IPS DF 6.9 (cell line): ENCODE measurements at regions not wholly inside any gene's neighbourhood (a gene's known extent, or its start where the extent isn't known, plus 50 kb on each side); places are given as distances from the start of the nearest gene placed in this dataset.

ENCODE experiments used
- DNase-seq: peaks from one replicate; pipeline ENCODE4 v3.0.0-alpha.2; 2013; ENCODE audit warnings: low read depth, low spot score
- H3K27ac ChIP-seq: one replicate; pipeline ENCODE4 v1.5.1; 2013; ENCODE audit warnings: low read length, control low read depth
- H3K27me3 ChIP-seq: 2 replicates; pipeline ENCODE4 v1.6.1; 2013; ENCODE audit warnings: mild to moderate bottlenecking, low read length; ENCODE audit not compliant: control insufficient read depth, insufficient read depth
- H3K36me3 ChIP-seq: 2 replicates; pipeline ENCODE4 v1.6.1; 2013; ENCODE audit warnings: low read length; ENCODE audit not compliant: control insufficient read depth, insufficient read depth
- H3K4me1 ChIP-seq: 2 replicates; pipeline ENCODE4 v1.6.1; 2013; ENCODE audit warnings: low read length; ENCODE audit not compliant: control insufficient read depth, insufficient read depth
- H3K4me3 ChIP-seq: 2 replicates; pipeline ENCODE4 v1.5.1; 2013; ENCODE audit warnings: mild to moderate bottlenecking, low read length
- H3K9me3 ChIP-seq: 2 replicates; pipeline ENCODE4 v1.6.1; 2013; ENCODE audit warnings: low read length, inconsistent platforms; ENCODE audit not compliant: control insufficient read depth, insufficient read depth
- WGBS: extraction: QIAGEN DNeasy Blood & Tissue Kit; methylation state at CpG from one replicate; pipeline ENCODE4 v1.1.7; 2013; ENCODE audit warnings: mixed read lengths, missing lambda C conversion rate; ENCODE audit not compliant: insufficient read length, insufficient coverage; 5-methylcytosine and 5-hydroxymethylcytosine counted together

- no CpG with 5 or more reads among the region's 3 CpGs for WGBS
These were observed 221.9 kb downstream of the ATG4C start for GRCh38 chr1:63005812-63006211.

GRCh38 chr1:63009421-63009820 is 225.5 kb downstream of the ATG4C start:
- WGBS = no CpG with 5 or more reads among the region's 3 CpGs

More at GRCh38 chr1:63005812-63006211, 221.9 kb downstream of the ATG4C start:
- Histone ChIP-seq H3K36me3 (no peaks in the 10 kb centered on the region), H3K27me3 (0 out of 2 replicates have a peak, but pooled peaks cover 1% of the 10 kb centered on the region), H3K27ac (no peak overlapping the region), H3K4me1 (0 out of 2 replicates have a peak, but pooled peaks cover 1% of the 10 kb centered on the region), H3K4me3 (no peak overlapping the region), H3K9me3 (no peaks in the 10 kb centered on the region)
- no peak for DNase-seq

DNA sequence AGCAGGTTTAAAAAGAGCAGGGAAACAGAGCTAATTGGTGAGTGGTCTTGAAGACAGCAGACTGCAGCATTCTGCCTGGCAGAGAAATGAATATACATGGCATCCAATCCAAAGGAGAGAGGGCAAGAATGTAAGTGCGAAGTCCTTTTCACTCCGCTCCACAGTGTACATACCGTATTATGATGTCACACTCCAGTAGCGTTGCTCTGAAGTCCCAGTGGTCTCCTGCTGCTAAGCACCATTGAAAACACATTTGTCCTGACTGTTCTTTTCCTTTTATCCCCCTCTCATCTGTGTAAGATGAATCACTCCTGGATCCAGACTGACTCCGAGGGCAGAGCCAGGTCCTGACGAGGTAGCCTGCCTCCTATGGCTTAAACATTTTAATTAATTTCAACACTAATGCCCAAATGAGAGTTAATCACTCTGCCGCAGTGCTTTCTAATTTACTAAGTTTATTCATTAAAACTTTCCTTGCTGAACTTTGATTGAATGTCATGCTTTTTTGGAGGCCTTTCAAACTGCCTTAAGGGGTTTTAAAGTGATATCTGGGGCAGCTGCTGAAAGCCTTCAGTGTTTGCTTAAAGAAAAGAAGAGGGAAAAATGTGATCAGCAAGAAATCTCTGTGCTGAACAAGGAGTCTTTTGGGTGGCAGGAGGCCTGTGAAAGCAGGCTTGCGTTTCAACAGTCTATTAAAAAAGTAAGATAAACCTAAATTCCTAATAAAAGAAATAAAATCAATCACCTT is 227.2 kb downstream of the ATG4C start:
- no peak for DNase-seq
- WGBS = no CpG with 5 or more reads among the region's 8 CpGs
- no peaks in the 10 kb centered on the region for H3K4me1 ChIP-seq
- H3K27ac ChIP-seq = no peak overlapping the region
- no peaks in the 10 kb centered on the region for H3K36me3 ChIP-seq
- H3K27me3 ChIP-seq = no peaks in the 10 kb centered on the region
- H3K4me3 ChIP-seq = no peak overlapping the region
- no peaks in the 10 kb centered on the region for H3K9me3 ChIP-seq

More at GRCh38 chr1:63009421-63009820, 225.5 kb downstream of the ATG4C start:
- Histone ChIP-seq H3K27me3 (0 out of 2 replicates have a peak, but pooled peaks cover 1% of the 10 kb centered on the region), H3K9me3 (no peaks in the 10 kb centered on the region), H3K27ac (no peak overlapping the region), H3K36me3 (no peaks in the 10 kb centered on the region), H3K4me3 (no peak overlapping the region), H3K4me1 (no peaks in the 10 kb centered on the region)
- no peak for DNase-seq

DNA sequence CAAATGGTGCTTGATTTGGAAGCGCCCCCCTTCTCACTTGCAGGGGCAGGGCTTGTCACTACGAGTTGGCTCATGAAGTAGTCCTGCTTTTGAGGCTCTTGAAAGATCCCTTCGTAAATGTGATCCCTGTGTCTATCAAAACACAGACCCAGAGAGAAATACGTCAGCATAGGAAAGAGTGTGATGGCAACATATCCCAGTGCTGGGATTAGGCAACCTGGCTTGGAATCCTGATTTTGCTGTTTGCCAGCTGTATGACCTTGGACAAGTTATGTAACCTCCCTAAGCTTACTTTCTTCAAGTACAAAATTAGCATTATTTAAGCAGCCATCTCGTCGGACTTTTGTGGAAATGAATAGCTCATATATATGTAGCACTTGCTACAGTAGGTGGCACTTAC is 228.4 kb downstream of the ATG4C start:
- H3K36me3 ChIP-seq = no peaks in the 10 kb centered on the region
- WGBS = no CpG with 5 or more reads among the region's 6 CpGs
- DNase-seq = no peak
- no peak overlapping the region for H3K27ac ChIP-seq
- no peaks in the 10 kb centered on the region for H3K27me3 ChIP-seq
- no peaks in the 10 kb centered on the region for H3K4me1 ChIP-seq
- no peak overlapping the region for H3K4me3 ChIP-seq
- no peaks in the 10 kb centered on the region for H3K9me3 ChIP-seq

- H3K4me1 ChIP-seq = no peaks in the 10 kb centered on the region
- WGBS = no CpG with 5 or more reads among the region's 2 CpGs
These were observed 230.3 kb downstream of the ATG4C start for GRCh38 chr1:63014267-63014666.

DNA sequence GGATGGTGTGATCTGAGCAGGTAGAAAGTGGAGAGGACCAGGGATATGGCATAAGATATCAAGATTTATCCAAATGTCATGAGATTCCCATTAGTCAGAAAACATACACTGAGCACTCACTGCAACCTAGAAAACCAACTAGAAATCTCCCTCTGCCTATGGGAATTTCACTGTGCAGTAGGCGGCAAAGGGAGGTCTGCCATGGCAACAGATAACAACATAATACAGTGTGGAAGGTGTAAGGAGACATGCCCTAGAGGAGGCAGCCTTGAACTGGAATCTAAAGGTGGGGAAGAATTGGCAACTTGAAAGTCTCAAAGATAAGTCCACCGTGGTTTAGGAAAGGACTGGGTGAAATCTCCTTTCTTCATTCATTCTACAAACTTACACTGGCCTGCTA is 238.4 kb downstream of the ATG4C start:
- Histone ChIP-seq H3K27me3 (no peaks in the 10 kb centered on the region), H3K4me1 (no peaks in the 10 kb centered on the region), H3K9me3 (no peaks in the 10 kb centered on the region), H3K36me3 (no peaks in the 10 kb centered on the region), H3K27ac (no peak overlapping the region), H3K4me3 (no peak overlapping the region)
- no peak for DNase-seq
- no CpG with 5 or more reads among the region's 2 CpGs for WGBS

More at GRCh38 chr1:63014267-63014666, 230.3 kb downstream of the ATG4C start:
- Histone ChIP-seq H3K27ac (no peak overlapping the region), H3K27me3 (no peaks in the 10 kb centered on the region), H3K9me3 (no peaks in the 10 kb centered on the region), H3K4me3 (no peak overlapping the region), H3K36me3 (no peaks in the 10 kb centered on the region)
- DNase-seq = no peak

- Histone ChIP-seq H3K4me3 (no peak overlapping the region), H3K4me1 (no peaks in the 10 kb centered on the region), H3K27ac (no peak overlapping the region), H3K27me3 (no peaks in the 10 kb centered on the region), H3K36me3 (no peaks in the 10 kb centered on the region), H3K9me3 (no peaks in the 10 kb centered on the region)
- no peak for DNase-seq
- WGBS = no CpG with 5 or more reads among the region's 7 CpGs
These were observed 239.2 kb downstream of the ATG4C start for GRCh38 chr1:63023171-63023570.

DNA sequence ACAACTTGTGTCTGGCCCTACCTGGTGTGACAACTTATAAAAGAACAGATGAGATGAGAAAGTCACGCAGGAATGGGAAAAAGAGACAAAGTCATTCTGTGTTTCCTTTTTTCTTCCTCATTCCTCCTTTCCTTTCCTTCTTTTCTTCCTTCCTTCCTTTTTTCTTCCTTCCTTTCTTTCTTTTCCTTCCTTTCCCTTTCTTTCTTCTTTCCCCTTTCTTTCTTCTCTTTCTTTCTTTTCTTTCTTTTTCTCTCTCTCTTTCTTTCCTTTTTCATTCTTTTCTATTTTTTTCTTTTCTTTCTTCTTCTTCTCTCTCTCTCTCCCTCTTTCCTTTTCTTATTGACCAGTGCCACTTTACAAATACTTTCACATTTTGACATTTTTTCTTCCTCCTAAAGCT is 239.7 kb downstream of the ATG4C start:
- Histone ChIP-seq H3K27ac (no peak overlapping the region), H3K4me1 (no peaks in the 10 kb centered on the region), H3K9me3 (no peaks in the 10 kb centered on the region), H3K27me3 (no peaks in the 10 kb centered on the region), H3K36me3 (no peaks in the 10 kb centered on the region), H3K4me3 (no peak overlapping the region)
- WGBS = no CpG with 5 or more reads among the region's 1 CpG
- no peak for DNase-seq

GRCh38 chr1:63024132-63024531 is 240.2 kb downstream of the ATG4C start:
- Histone ChIP-seq H3K27ac (no peak overlapping the region), H3K9me3 (no peaks in the 10 kb centered on the region), H3K36me3 (no peaks in the 10 kb centered on the region), H3K4me1 (no peaks in the 10 kb centered on the region), H3K27me3 (no peaks in the 10 kb centered on the region), H3K4me3 (no peak overlapping the region)
- no peak for DNase-seq
- WGBS = no CpG with 5 or more reads among the region's 1 CpG

DNA sequence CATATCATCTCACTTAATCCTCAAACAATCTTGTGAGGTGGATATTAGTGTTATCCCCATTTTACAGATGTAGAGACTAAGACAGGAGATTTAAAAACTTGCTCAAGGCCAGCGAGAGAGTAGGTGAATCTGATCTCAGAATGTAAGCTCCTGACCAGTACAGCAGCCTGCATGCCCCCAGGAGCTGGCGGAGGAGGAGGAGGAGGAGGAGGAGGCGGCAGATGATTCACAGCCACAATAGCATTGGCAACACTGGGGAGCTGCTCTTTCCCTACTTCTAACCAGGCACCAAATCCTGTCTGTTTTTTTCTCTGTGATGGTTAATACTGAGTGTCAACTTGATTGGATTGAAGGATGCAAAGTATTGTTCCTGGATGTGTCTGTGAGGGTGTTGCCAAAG is 243.2 kb downstream of the ATG4C start:
- Histone ChIP-seq H3K9me3 (no peaks in the 10 kb centered on the region), H3K27me3 (no peaks in the 10 kb centered on the region), H3K4me1 (no peaks in the 10 kb centered on the region), H3K36me3 (no peaks in the 10 kb centered on the region), H3K27ac (no peak overlapping the region), H3K4me3 (no peak overlapping the region)
- no peak for DNase-seq
- no CpG with 5 or more reads among the region's 3 CpGs for WGBS

DNA sequence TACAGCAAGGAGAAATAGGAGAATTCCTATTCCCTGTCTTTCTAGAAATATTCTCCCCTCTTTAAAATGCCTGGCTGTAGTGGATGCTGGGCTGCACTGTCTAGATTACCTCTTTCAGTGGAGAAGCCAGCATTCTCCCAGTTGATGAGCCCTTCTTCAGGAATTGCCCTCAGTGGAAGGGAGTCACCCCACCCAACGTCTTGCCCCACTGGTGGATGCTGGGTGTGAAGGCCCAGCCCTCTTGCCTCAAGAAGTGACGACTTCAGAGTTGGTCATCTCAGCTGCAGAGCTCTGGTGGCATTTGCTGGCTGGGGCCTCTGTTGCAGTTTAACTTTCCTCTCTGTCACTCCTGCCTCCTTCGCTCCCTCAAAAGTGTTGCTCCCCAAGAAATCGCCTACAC is 248.2 kb downstream of the ATG4C start:
- no peaks in the 10 kb centered on the region for H3K36me3 ChIP-seq
- no peak overlapping the region for H3K27ac ChIP-seq
- no CpG with 5 or more reads among the region's 4 CpGs for WGBS
- no peak overlapping the region for H3K4me3 ChIP-seq
- H3K4me1 ChIP-seq = 0 out of 2 replicates have a peak, but pooled peaks cover 2% of the 10 kb centered on the region
- no peaks in the 10 kb centered on the region for H3K9me3 ChIP-seq
- no peak for DNase-seq
- H3K27me3 ChIP-seq = no peaks in the 10 kb centered on the region
